ENCODE measurements at regions not wholly inside any gene's neighbourhood (a gene's known extent, or its start where the extent isn't known, plus 50 kb on each side); places are given as distances from the start of the nearest gene placed in this dataset.
"Not testable (repeated sequence)": the region's sequence is repeated elsewhere in the genome, so short reads cannot be mapped to it uniquely, and the experiment has no call there.

DNA sequence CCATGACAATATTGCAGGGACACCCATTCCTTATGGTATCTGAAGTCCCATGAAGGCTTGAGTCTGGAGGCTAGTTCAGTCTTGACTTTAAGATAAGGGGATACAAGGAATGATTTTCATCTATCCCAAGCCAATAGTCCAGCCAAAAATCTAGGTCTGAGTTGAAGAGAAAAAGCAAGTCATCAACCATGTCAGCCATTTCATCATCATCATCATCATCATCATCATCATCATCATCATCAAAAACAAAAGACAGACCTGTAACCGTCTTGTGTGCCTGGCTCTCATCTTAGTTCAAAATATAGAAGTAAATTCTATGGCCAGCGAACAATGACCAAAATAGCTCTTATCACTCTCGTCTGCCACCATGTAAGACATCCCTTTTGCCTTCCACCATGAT lies 59.5 kb upstream of the FAM90A26 start:
- DNase-seq (ENCODE audit: low read depth): not testable (repeated sequence)

DNA sequence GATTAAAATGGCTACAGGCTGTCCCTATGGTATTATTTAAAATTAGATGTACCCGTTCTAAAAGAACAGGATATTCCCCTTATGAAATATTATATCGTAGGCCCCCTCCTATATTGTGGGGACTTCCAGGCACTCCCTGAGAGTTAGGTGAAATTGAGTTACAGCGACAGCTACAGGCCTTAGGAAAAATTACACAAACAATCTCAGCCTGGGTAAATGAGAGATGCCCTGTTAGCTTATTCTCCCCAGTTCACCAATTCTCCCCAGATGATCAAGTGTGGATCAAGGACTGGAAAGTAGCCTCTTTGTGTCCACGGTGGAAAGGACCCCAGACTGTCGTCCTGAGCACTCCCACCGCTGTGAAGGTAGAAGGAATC lies 67.1 kb upstream of the FAM90A26 start:
- not testable (repeated sequence) for DNase-seq (ENCODE audit: low read depth)

DNA sequence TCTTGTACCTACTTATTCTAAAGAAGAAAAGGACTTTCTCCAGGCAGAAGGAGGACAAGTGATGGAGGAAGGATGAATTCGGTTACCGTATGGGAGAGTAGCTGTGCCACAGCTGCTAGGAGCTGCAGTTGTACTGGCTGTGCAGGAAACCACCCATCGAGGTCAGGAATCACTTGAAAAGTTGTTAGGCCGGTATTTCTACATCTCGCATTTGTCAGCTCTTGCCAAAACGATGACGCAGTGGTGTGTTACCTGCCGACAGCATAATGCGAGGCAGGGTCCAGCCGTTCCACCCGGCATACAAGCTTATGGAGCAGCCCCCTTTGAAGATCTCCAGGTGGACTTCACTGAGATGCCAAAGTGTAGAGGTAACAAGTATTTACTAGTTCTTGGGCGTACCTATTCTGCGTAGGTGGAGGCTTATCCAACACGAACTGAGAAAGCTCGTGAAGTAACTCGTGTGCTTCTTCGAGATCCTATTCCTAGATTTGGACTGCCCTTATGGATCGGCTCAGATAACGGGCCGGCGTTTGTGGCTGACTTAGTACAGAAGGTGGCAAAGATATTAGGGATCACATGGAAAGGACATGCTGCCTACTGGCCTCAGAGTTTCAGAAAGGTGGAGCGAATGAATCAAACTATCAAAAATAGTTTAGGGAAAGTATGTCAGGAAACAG lies 67.6 kb upstream of the FAM90A26 start:
- not testable (repeated sequence) for DNase-seq (ENCODE audit: low read depth)

DNA sequence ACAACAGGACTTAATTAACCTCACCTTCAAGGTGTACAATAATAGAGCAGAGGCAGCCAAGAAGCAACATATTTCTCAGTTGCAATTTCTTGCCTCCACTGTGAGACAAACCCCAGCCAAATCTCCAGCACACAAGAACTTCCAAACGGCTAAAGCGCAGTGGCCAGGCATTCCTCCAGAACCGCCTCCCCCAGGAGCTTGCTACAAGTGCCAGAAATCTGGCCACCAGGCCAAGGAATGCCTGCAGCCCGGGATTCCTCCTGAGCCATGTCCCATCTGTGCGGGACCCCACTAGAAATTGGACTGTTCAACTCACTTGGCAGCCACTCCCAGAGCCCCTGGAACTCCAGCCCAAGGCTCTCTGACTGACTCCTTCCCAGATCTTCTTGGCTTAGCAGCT lies 73.9 kb upstream of the FAM90A26 start:
- not testable (repeated sequence) for DNase-seq (ENCODE audit: low read depth)

DNA sequence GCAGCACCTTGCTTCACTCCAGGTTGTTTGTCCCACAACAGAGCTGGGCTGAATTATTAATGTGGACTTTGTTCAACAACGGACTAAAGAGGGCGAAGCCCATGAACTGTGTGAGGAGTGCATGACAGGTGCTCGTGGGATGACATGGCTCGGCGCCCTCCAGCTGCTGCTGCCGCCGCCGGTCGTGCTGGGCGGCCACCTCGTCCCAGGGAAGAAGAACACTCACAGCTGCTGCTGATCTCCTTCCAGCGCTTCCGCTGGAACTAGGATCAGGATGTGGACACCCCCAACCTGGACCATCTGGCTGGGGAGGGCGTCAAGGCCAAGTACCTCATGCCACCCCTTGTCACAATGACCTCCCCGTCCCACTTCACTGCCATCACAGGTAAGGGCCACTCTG lies 91.4 kb upstream of the FAM90A26 start:
- not testable (repeated sequence) for DNase-seq (ENCODE audit: low read depth)

DNA sequence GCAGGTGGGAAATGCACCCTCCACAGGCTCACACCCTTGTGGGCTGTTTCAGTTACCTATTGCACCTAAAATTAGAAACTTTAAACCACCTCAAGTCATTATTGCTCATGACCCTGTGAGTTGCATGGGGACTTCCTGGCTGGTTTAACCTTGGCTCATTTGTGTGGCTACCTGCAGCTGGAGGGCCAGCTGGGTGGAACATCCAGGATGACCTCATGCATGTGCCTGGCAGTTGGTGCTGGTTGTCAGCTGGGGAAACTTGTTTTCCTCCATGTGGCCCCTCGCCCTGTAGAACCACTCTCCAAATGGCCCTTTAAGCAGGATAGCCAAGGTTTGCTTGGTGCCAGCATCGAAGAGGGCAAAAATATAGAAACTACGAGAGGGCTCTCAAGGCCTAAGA lies 93.2 kb upstream of the FAM90A26 start:
- DNase-seq (ENCODE audit: low read depth): not testable (repeated sequence)

DNA sequence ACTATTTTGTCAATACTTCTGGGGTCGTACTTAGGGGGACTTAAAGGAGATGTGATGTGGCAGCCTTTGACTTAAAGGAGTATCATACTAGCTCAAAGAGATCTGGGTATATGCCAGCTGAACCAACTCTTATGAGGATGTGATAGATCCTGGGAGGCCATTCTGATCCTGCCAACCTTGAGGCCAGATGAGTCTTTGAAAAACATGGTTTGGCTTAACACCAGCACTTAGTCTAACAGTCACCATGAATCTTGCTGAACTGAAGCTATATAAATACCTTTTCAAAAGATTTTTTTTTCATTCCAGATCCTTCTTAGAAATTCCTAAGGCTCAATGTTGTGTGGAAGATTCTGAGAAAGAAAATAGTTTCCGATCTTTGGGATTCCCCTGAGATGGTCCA lies 93.7 kb upstream of the FAM90A26 start:
- not testable (repeated sequence) for DNase-seq (ENCODE audit: low read depth)

DNA sequence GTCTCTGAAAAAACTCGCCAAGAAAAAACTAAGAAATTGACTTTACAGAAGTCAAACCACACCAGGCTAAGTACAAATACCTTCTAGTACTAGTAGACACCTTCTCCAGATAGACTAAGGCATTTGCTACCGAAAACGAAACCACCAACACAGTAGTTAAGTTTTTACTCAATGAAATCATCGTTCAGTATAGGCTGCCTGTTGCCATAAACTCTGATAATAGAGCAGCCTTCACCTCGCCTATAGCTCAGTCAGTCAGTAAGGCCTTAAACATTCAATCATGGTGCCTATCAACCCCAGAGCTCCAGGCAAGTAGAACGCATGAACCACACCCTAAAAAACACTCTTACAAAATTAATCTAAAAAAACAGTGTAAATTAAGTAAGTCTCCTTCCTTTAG lies 96.8 kb upstream of the FAM90A26 start:
- DNase-seq (ENCODE audit: low read depth): not testable (repeated sequence)

DNA sequence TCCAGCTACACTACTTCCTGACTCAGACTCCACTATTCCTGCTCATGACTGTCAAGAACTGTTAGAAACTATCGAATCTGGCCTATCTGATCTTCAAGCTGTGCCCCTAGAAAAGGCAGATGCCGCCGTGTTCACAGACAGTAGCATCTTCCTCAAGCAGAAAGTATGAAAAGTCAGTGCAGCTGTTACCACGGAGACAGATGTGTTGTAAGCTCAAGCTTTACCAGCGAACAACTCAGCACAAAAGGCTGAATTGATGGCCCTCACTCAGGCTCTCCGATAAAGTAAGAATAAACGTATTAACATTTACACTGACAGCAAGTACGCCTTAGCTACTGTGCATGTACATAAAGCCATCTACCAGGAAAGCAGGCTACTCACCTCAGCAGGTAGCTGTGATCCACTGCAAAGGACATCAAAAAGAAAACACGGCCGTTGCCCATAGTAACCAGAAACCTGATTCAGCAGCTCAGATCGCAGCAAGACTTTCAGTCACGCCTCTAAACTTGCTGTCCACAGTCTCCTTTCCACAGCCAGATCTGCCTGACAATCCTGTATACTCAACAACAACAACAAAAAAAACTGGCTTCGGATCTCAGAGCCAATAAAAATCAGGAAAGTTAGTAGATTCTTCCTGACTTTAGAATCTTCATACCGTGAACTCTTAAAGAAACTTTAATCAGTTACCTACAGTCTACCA lies 97.5 kb upstream of the FAM90A26 start:
- DNase-seq (ENCODE audit: low read depth): not testable (repeated sequence)

DNA sequence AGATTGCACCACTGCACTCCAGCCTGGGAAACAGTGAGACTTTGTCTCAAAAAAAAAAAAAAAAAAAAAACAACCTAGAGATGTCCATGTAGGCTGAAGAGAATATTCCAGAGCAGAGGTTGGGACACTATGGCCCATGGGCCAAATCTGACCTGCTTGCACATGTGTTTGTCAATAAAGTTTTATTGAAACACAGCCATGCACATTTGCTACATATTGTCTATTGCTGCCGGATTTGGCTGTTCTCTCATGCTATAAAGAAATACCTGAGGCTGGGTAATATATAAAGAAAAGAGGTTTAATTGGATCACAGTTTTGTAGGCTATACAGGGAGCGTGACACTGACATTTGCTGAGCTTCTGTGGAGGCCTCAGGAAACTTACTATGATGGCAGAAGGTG lies 102.3 kb upstream of the FAM90A26 start:
- DNase-seq (ENCODE audit: low read depth): not testable (repeated sequence)

DNA sequence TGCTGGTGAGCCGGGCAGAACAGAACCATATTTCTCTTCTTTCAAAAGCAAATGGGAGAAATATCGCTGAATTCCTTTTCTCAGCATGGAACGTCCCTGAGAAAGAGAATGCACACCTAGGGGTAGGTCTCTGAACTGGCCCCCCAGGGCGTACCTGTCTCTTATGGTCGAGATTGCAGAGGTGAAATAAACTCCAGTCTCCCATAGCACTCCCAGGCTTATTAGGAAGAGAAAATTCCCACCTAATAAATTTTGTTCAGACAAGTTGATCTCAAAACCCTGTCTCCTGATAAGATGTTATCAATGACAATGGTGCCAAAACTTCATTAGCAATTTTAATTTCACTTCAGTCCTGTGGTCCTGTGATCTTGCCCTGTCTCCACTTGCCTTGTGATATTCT lies 106.6 kb upstream of the FAM90A26 start:
- not testable (repeated sequence) for DNase-seq (ENCODE audit: low read depth)

DNA sequence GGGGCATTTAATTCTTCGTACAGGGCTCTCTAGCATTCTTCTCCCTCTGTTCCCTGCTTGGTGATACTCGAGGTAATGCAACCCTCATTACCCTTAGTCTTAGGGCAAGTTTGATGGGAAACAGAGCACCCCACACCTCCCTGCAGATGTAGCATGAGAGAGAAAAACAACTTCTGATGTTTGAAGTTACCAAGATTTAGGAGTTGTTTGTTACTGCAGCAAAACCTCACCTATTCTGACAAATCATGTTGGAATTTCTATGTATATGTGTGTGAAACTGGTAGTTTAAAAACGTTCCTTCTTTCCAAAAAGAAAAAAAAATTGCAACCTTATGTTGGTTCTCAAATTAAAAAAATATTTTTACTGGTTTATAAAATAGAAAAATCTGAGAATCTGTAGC lies 145.3 kb upstream of the FAM90A26 start:
- DNase-seq (ENCODE audit: low read depth): not testable (repeated sequence)

DNA sequence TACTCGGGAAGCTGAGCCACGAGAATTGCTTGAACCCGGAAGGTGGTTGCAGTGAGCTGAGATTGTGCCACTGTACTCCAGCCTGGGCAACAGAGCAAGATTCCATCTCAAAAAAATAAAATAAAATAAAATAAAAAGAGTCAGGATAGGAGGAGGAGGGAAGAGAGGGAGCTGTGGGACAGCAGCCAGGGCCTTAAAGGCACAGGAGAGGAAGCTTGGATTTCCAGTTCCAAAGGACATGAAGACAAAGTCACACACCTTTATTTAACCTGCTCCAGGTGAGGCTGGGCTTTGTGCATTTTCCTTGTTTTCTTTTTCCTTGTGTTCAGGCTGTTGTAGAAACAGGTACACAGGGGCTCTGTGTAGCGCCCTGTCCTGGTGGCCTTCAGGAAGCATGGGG lies 138.2 kb upstream of the HMX1 start:
- DNase-seq (ENCODE audit: low read depth): not testable (repeated sequence)

DNA sequence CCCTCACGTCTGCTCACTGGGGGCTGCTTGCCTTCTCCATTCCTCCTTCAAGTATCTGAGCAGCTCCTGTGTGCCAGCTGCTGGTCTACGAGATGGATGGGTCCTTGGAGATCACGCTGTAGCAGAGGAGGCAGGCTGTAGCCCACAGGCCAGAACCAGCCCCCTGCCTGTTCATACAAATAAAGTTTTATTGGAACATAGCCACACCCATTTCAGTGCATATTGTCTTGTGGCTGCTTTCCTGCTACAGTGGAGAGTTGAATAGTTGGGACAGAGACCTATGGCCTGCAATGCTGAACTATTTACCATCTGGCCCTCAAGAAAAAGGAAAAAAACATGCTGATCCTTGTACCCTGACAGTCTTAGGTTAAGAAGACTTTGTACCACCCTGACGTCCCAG lies 136.8 kb upstream of the HMX1 start:
- not testable (repeated sequence) for DNase-seq (ENCODE audit: low read depth)

DNA sequence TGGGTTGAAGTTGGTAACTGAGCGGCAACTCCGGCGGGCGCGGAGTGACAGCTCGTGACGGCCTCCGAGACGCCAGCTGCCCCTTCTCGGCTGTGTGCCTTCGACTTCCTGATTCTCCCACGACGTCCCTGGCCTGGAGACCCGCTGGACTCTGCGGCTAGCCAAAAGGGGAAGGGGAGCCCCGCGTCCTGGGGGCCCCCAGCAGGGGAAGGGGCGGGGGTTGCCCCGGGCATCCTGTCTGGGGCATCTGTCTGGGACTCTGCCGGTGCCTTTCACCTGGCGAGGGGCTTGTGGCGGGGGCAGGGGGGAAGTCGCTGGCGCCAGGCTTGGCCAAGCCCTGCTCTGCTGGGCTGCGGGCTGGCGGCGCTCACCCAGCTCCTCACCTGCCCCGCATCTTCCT lies 129.5 kb upstream of the HMX1 start:
- not testable (repeated sequence) for DNase-seq (ENCODE audit: low read depth)

DNA sequence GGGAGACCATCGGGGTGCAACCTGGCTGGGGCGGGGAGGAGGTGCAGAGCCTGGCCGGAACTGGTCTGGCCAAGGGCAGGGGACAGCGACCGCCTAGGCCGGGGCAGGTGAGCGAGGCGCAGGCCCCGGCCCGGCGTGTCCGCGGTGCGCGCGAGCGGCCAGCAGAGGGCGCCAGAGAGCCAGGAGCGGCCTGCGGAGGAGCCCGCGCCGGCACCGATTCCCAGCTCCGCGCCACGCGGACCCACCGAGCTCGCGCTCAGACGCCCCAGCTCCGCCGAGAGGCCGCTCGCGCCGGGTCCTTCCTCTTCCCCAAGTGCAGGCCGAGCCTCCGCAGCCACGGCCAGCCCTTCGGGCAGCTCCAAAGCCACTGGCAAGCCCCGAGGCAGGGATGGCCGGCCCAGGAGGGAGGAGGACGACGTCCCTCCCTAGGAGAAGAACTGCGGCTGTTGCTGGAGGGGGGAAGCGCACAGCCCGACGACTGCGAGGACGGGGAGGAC lies 128.9 kb upstream of the HMX1 start:
- DNase-seq (ENCODE audit: low read depth): not testable (repeated sequence)

DNA sequence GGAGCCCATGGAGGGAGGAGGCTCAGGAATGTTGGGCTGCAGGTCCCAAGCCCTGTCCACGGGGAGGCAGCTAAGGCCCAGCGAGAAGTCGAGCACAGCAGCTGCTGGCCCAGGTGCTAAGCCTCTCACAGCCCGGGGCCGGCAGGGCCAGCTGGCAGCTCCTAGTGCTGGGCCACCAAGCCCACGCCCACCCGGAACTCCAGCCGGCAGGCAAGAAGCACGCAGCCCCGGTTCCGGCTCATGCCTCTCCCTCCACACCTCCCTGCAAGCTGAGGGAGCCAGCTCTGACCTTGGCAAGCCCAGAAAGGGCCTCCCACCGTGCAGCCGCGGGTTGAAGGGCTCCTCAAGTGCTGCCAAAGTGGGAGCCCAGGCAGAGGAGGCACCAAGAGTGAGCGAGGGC lies 121.3 kb upstream of the HMX1 start:
- DNase-seq (ENCODE audit: low read depth): not testable (repeated sequence)

DNA sequence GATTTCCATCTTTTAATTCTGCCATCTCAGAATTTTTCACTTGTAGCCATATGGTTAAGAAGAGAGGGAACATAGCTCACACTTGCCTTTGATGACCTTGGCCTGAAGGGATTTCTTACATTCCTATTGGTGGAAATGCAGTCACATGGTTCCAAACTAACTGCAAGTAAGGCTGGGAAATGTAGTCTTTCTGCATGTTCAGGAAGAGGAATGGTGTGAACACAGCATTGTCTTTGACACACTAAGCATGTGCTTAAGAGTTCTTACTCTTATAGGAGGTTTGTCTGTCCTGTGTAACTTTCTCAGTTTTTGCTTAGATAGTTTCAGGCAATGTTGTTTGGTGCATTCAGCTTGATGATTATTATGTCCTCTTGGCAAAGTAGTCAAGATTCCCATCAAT lies 119.8 kb upstream of the HMX1 start:
- DNase-seq (ENCODE audit: low read depth): not testable (repeated sequence)

DNA sequence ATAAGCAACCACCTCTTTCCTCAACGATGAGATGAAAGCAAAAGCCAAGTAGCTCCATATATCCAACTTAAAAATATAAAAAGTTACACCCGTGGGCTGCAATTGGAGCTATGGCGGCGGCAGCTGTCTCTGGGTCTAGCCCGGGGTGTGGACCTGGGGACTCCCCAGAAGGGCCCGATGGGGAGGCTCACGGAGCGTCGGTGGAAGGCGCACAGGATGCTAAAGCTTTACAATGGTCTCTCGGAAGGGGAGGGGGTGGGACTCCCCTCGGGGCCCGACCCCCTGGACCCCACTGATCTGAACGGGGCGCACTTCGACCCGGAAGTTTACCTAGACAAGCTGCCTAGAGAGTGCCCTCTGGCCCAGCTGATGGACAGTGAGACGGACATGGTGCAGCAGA lies 118.7 kb upstream of the HMX1 start:
- not testable (repeated sequence) for DNase-seq (ENCODE audit: low read depth)

DNA sequence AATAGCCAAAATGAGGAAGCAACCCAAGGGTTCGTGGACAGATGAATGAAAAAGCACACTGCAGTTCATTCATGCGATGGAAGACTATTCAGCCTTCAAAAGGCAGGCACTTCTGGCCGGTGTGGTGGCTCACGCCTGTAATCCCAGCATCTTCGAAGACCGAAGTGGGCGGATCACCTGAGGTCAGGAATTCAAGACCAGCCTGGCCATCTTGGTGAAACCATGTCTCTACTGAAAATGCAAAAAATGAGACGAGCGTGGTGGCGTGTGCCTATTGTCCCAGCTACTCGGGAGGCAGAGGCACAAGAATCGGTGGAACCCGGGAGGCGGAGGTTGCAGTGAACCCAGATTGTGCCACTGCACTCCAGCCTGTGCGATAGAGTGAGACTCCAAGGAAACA lies 114.1 kb upstream of the HMX1 start:
- not testable (repeated sequence) for DNase-seq (ENCODE audit: low read depth)

DNA sequence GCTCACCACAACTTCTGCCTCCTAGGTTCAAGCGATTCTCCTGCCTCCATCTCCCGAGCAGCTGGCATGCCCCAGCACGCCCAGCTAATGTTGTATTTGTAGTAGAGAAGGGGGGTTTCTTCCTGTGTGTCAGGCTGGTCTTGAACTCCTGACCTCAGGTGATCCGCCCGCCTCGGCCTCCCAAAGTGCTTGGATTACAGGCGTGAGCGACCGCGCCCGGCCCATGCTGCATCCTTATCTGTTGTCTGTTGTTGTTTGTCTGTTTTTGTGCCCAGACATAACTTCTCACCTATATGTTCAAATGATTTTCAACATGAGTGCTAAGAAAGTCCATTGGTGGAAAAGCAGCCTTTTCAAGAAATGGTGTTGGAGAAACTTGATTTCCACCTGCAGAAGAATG lies 113.0 kb upstream of the HMX1 start:
- DNase-seq (ENCODE audit: low read depth): not testable (repeated sequence)

DNA sequence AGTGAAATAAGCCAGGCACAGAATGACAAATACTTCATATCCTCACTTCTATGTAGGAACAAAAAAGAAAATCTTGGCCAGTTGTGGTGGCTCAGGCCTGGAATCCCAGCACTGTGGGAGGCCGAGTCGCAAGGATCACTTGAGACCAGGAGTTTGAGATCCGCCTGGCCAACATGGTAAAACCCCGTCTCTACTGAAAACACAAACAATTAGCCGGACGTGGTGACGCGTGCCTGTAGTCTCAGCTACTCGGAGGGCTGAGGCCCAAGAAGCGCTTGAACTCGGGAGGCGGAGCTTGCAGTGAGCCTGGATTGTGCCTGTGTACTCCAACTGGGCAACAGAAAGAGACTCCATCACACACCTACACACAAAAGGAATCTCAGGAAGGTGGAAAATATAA lies 112.3 kb upstream of the HMX1 start:
- DNase-seq (ENCODE audit: low read depth): not testable (repeated sequence)

DNA sequence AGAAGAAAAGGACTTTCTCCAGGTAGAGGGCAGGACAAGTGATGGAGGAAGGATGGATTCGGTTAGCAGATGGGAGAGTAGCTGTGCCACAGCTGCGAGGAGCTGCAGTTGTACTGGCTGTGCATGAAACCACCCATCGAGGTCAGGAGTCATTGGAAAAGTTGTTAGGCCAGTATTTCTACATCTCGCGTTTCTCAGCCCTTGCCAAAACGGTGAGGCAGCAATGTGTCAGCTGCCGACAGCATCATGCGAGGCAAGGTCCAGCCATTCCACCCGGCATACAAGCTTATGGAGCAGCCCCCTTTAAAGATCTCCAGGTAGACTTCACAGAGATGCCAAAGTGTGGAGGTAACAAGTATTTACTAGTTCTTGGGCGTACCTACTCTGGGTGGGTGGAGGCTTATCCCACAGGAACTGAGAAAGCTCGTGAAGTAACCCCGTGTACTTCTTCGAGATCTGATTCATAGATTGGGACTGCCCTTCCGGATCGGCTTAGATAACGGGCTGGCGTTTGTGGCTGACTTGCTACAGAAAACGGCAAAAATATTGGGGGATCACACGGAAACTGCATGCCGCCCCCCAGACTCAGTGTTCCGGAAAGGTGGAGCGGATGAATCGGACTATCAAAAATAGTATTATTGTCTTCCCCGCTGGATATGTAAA lies 105.0 kb upstream of the HMX1 start:
- not testable (repeated sequence) for DNase-seq (ENCODE audit: low read depth)

All from M059J (cell line).